Muscle layer of colon (tissue), 2 donors: ENCODE measurements at regions not wholly inside any gene's neighbourhood (a gene's known extent, or its start where the extent isn't known, plus 50 kb on each side); places are given as distances from the start of the nearest gene placed in this dataset.
"Not testable (repeated sequence)": the region's sequence is repeated elsewhere in the genome, so short reads cannot be mapped to it uniquely, and the experiment has no call there.

Experiments
- H3K27ac ChIP-seq: one replicate; pipeline ENCODE4 v1.7.0; 2013; ENCODE audit warnings: low read depth, mild to moderate bottlenecking, low read length, moderate library complexity
- H3K27me3 ChIP-seq, 2 donors: one replicate each; pipeline ENCODE4 v1.7.0; 2013; ENCODE audit warnings: low read length in 2 of 2, mild to moderate bottlenecking in 2 of 2; ENCODE audit not compliant: insufficient read depth in 2 of 2, control insufficient read depth in 1 of 2
- H3K36me3 ChIP-seq: one replicate; pipeline ENCODE4 v1.7.0; 2013; ENCODE audit warnings: mild to moderate bottlenecking, low read length; ENCODE audit not compliant: insufficient read depth
- H3K4me1 ChIP-seq: one replicate; pipeline ENCODE4 v1.7.0; 2013; ENCODE audit warnings: mild to moderate bottlenecking, low read length; ENCODE audit not compliant: insufficient read depth
- H3K4me3 ChIP-seq, 2 donors: one replicate each; pipeline ENCODE4 v1.7.0; 2013; ENCODE audit warnings: low read length in 2 of 2, low read depth in 1 of 2, mild to moderate bottlenecking in 1 of 2, moderate library complexity in 1 of 2
- H3K9ac ChIP-seq: one replicate; pipeline ENCODE4 v1.7.0; 2013; ENCODE audit warnings: low read length
- H3K9me3 ChIP-seq: one replicate; pipeline ENCODE4 v1.7.0; 2013; ENCODE audit warnings: mild to moderate bottlenecking, low read length
- donor health status: abdominal sarcoma.
- donor health status: Adenocarcinoma of cecum.

DNA sequence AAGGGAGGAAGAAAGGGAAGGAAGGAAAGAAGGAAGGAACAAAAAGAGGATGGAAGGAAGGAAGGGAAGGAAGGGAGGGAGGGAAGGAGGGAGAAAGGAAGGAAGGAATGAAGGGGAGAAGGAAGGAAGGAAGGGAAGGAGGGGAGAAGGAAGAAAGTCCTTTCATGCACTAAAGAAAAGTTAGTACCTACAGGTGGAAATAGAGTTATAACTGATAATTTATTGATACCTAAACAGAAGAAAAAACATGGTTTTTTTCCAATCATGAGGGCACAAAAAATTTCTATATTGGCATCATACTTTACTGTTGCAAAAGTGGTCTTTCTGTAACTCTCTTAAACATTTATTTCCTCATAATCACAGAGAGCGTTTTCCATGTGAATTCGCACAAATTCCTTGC, 659.4 kb downstream of the MAFB start:
- Histone ChIP-seq H3K36me3 (no peaks in the 10 kb centered on the region), H3K9me3 (no peaks in the 10 kb centered on the region), H3K27me3 (no peaks in the 10 kb centered on the region), H3K4me3 (no peak overlapping the region), H3K4me1 (no peaks in the 10 kb centered on the region), H3K9ac (no peak overlapping the region), H3K27ac (no peak overlapping the region)

GRCh38 chr20:40019510-40019909, 669.5 kb downstream of the MAFB start:
- no peaks in the 10 kb centered on the region for H3K36me3 ChIP-seq
- no peaks in the 10 kb centered on the region for H3K27me3 ChIP-seq
- no peak overlapping the region for H3K27ac ChIP-seq
- H3K4me3 ChIP-seq: no peak overlapping the region
- no peak overlapping the region for H3K9ac ChIP-seq
- H3K9me3 ChIP-seq: no peaks in the 10 kb centered on the region
- no peaks in the 10 kb centered on the region for H3K4me1 ChIP-seq

DNA sequence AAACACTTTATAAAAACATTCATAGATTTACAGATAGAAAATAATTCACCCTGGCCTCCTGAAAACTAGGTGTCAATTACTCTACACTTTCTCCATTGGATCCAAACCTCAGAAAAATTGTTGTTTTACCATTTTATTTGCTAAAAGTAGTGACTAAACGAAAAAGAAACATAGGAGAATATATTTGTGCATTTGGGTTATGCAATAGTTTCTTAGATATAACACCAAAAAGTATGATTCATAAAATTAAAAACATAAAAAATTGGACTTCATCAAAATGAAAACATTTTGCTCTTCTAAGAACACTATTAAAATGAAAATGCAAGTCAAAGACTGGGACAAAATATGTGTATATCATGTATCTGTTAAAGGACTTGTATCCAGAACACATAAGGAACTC, 671.3 kb downstream of the MAFB start:
- Histone ChIP-seq H3K9ac (no peak overlapping the region), H3K27me3 (no peaks in the 10 kb centered on the region), H3K4me3 (no peak overlapping the region), H3K4me1 (no peaks in the 10 kb centered on the region), H3K36me3 (no peaks in the 10 kb centered on the region), H3K27ac (no peak overlapping the region), H3K9me3 (no peaks in the 10 kb centered on the region)

- Histone ChIP-seq H3K27ac (no peak overlapping the region), H3K9me3 (no peaks in the 10 kb centered on the region), H3K4me1 (no peaks in the 10 kb centered on the region)
Measured at GRCh38 chr20:40016890-40017289, 672.1 kb downstream of the MAFB start.

DNA sequence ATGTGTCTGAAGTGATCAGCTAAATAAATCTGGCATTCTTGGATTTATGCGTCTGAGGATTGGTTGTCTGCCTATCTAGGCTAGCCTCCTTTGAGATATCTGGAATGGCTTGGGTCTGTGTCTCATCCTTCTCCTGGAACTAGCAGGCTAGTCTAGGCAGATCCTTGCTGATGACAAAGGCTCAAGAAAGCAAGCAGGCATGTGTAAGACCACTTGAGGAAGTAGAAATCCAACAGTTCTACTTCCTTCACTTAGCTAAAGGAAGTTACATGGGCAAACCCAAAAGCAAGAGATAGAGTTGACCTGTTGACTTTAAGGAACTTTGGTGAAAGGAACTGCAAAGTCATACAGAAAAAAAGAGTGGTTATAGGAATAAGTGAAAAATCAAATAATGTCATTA, 672.6 kb downstream of the MAFB start:
- no peaks in the 10 kb centered on the region for H3K4me1 ChIP-seq
- H3K27me3 ChIP-seq: no peaks in the 10 kb centered on the region
- H3K4me3 ChIP-seq: no peak overlapping the region
- no peaks in the 10 kb centered on the region for H3K9me3 ChIP-seq
- no peak overlapping the region for H3K9ac ChIP-seq
- H3K27ac ChIP-seq: no peak overlapping the region
- H3K36me3 ChIP-seq: no peaks in the 10 kb centered on the region

More at GRCh38 chr20:40016890-40017289, 672.1 kb downstream of the MAFB start:
- Histone ChIP-seq H3K27me3 (no peaks in the 10 kb centered on the region), H3K9ac (no peak overlapping the region), H3K36me3 (no peaks in the 10 kb centered on the region), H3K4me3 (no peak overlapping the region)

GRCh38 chr20:40012026-40012425, 677.0 kb downstream of the MAFB start:
- H3K4me3 ChIP-seq, H3K36me3 ChIP-seq, H3K9me3 ChIP-seq, H3K27me3 ChIP-seq, H3K27ac ChIP-seq, H3K9ac ChIP-seq, H3K4me1 ChIP-seq: not testable (repeated sequence)

- no peaks in the 10 kb centered on the region for H3K27me3 ChIP-seq
- H3K4me1 ChIP-seq: no peaks in the 10 kb centered on the region
- no peaks in the 10 kb centered on the region for H3K9me3 ChIP-seq
- H3K36me3 ChIP-seq: no peaks in the 10 kb centered on the region
- H3K27ac ChIP-seq: no peak overlapping the region
- H3K4me3 ChIP-seq: no peak overlapping the region
- no peak overlapping the region for H3K9ac ChIP-seq
Measured at GRCh38 chr20:40010483-40010882, 678.6 kb downstream of the MAFB start.

- Histone ChIP-seq H3K9ac (no peak overlapping the region), H3K27ac (no peak overlapping the region), H3K4me3 (no peak overlapping the region), H3K36me3 (no peaks in the 10 kb centered on the region), H3K9me3 (no peaks in the 10 kb centered on the region), H3K27me3 (no peaks in the 10 kb centered on the region), H3K4me1 (no peaks in the 10 kb centered on the region)
Measured at GRCh38 chr20:40009542-40009941, 679.5 kb downstream of the MAFB start.

DNA sequence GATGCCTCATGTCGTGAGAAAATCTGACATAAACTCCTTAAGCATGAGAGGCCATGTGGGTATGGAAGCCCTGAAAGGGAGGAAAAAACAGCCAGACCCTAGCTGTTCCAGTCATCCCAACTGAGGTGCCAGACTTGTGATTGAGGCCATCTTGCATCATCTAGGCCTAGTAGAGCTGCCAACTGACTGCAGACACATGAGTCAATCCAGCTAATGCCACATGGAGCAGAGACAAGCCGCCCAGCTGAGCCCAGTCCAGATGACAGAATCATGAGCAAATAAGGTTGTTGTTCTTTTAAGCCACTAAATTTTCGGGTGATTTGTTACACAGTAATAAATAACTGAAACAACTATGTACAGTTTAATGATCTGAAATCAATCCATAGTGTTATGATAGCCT, 680.9 kb downstream of the MAFB start:
- H3K9me3 ChIP-seq: no peaks in the 10 kb centered on the region
- no peaks in the 10 kb centered on the region for H3K36me3 ChIP-seq
- no peaks in the 10 kb centered on the region for H3K27me3 ChIP-seq
- H3K9ac ChIP-seq: no peak overlapping the region
- no peak overlapping the region for H3K27ac ChIP-seq
- no peak overlapping the region for H3K4me3 ChIP-seq
- no peaks in the 10 kb centered on the region for H3K4me1 ChIP-seq

GRCh38 chr20:40006168-40006860, 682.7 kb downstream of the MAFB start:
- no peaks in the 10 kb centered on the region for H3K4me1 ChIP-seq
- no peaks in the 10 kb centered on the region for H3K9me3 ChIP-seq
- H3K27me3 ChIP-seq: no peaks in the 10 kb centered on the region
- no peak overlapping the region for H3K9ac ChIP-seq
- H3K4me3 ChIP-seq: no peak overlapping the region
- no peaks in the 10 kb centered on the region for H3K36me3 ChIP-seq
- no peak overlapping the region for H3K27ac ChIP-seq

DNA sequence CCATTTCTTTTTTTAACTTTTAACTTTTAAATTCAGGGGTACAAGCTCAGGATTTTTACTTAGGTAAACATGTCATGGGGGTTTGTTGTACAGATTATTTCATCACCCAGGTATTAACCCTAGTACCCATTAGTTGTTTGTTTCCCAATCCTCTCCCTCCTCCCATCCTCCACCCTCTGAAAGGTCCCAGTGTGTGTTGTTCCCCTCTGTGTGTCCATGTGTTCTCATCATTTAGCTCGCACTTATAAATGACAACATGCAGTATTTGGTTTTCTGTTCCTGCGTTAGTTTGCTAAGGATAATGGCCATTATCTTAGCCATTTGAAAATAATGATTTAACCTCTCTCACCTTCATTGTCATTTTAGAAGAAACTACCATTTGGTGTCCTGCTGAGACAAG, 684.9 kb downstream of the MAFB start:
- H3K9ac ChIP-seq, H3K27me3 ChIP-seq, H3K27ac ChIP-seq, H3K9me3 ChIP-seq, H3K4me1 ChIP-seq, H3K36me3 ChIP-seq, H3K4me3 ChIP-seq: not testable (repeated sequence)

GRCh38 chr20:39993742-39994141, 695.3 kb downstream of the MAFB start:
- Histone ChIP-seq H3K9me3 (no peaks in the 10 kb centered on the region), H3K36me3 (no peaks in the 10 kb centered on the region), H3K4me3 (no peak overlapping the region), H3K27ac (no peak overlapping the region), H3K4me1 (no peaks in the 10 kb centered on the region), H3K27me3 (no peaks in the 10 kb centered on the region), H3K9ac (no peak overlapping the region)
